ENCODE measurements at regions not wholly inside any gene's neighbourhood (a gene's known extent, or its start where the extent isn't known, plus 50 kb on each side); places are given as distances from the start of the nearest gene placed in this dataset.

- 94% methylated on average over 4 of the region's 4 CpGs; no CpG with 5 or more reads in 1 of the 2 experiments for WGBS, 2 experiments (ENCODE audit: extremely low coverage in 1 of 2, insufficient coverage in 1 of 2, insufficient read length in 1 of 2, insufficient replicate concordance in 2 of 2, low coverage in 1 of 2, low lambda C conversion rate in 2 of 2, missing lambda C conversion rate in 1 of 2)
- Histone ChIP-seq H3K4ac (replicated peaks; ENCODE audit: insufficient read length, low read depth, low read length) (no peak overlapping the region), H3K18ac (ENCODE audit: extremely low read depth, low read length) (no peak overlapping the region), H2AFZ (ENCODE audit: low read length) (no peak overlapping the region), H3K79me1 (ENCODE audit: low read depth, low read length) (no peaks in the 10 kb centered on the region), H3K56ac (replicated peaks; ENCODE audit: insufficient read length, low read depth, low read length) (no peak overlapping the region), H3K9me3 (ENCODE audit: insufficient read depth in 2 of 2, low read depth in 1 of 2, low read length in 1 of 2) (no peaks in the 10 kb centered on the region), H3K4me2 (ENCODE audit: insufficient read depth in 1 of 2, low read depth in 2 of 2, low read length in 2 of 2) (no peak overlapping the region), H4K91ac (replicated peaks; ENCODE audit: insufficient read length, low read length) (no peak overlapping the region), H2BK12ac (ENCODE audit: low read depth, low read length) (no peak overlapping the region), H4K20me1 (replicated peaks in 1 of 2; ENCODE audit: control insufficient read depth in 1 of 2, insufficient read depth in 2 of 2, low read length in 2 of 2) (no peaks in the 10 kb centered on the region), H3K36me3 (ENCODE audit: control insufficient read depth in 2 of 4, insufficient read depth in 4 of 4, low read length in 3 of 4) (no peaks in the 10 kb centered on the region), H2AK5ac (ENCODE audit: low read depth, low read length) (no peak overlapping the region), H3K23me2 (ENCODE audit: low read depth, low read length) (no peaks in the 10 kb centered on the region), H3K14ac (ENCODE audit: insufficient read length) (no peak overlapping the region), H4K5ac (ENCODE audit: insufficient read length, low read depth, low read length) (no peak overlapping the region), H3K27me3 (replicated peaks in 1 of 4; ENCODE audit: control insufficient read depth in 3 of 4, extremely low read depth in 1 of 4, insufficient read depth in 3 of 4, low read length in 3 of 4) (no peaks in the 10 kb centered on the region), H3K27ac (ENCODE audit: low read depth, low read length) (no peak overlapping the region), H4K8ac (ENCODE audit: extremely low read depth, insufficient read depth, low read length) (no peak overlapping the region), H2BK15ac (ENCODE audit: low read length) (no peak overlapping the region), H3K4me1 (replicated peaks in 1 of 4; ENCODE audit: control insufficient read depth in 3 of 4, insufficient read depth in 4 of 4, low read length in 3 of 4) (no peaks in the 10 kb centered on the region), H2BK20ac (ENCODE audit: low read length) (no peak overlapping the region), H3K79me2 (ENCODE audit: control insufficient read depth in 1 of 2, insufficient read depth in 2 of 2, low read length in 2 of 2) (no peaks in the 10 kb centered on the region), H3K9ac (replicated peaks in 1 of 4; ENCODE audit: extremely low read depth in 1 of 4, low read depth in 3 of 4, low read length in 3 of 4) (no peak overlapping the region), H3K23ac (ENCODE audit: insufficient read length) (no peak overlapping the region), H2BK5ac (ENCODE audit: low read depth, low read length) (no peak overlapping the region), H3K4me3 (ENCODE audit: extremely low read depth in 1 of 4, insufficient read depth in 2 of 4, low read depth in 3 of 4, low read length in 4 of 4) (no peak overlapping the region), H2BK120ac (replicated peaks; ENCODE audit: low read depth, low read length) (no peak overlapping the region)
- ChIA-PET CTCF (ENCODE audit: partially characterized antibody) (interaction anchor here (1.5 to 1.8 kb wide), 2 partner anchors 13 to 16 kb away, joined by 5 read pairs; no protein-coding TSS in a partner anchor), POLR2A (ENCODE audit: partially characterized antibody) (no interaction called here)
- DNase-seq (ENCODE audit: low read depth in 1 of 2, low spot score in 2 of 2) (no peak), FAIRE-seq (no peak)
- TF ChIP-seq KDM1A (IDR thresholded peaks at IDR 0.05; ENCODE audit: borderline replicate concordance, low read length) (no peak), TAF7 (optimal IDR thresholded peaks at IDR 0.05; ENCODE audit: borderline replicate concordance, low read depth, low read length) (no peak), POLR2A (IDR thresholded peaks at IDR 0.05; ENCODE audit: control extremely low read depth in 1 of 2, low read depth in 2 of 2, low read length in 2 of 2) (no peak), BCL11A (IDR thresholded peaks at IDR 0.05; ENCODE audit: low read depth in 2 of 2, low read length in 2 of 2) (no peak), FOSL1 (IDR thresholded peaks at IDR 0.05; ENCODE audit: insufficient read depth, low read depth, low read length) (no peak), EZH2 (IDR thresholded peaks at IDR 0.05; ENCODE audit: low read depth, low read length, severe bottlenecking) (no peak), TEAD4 (IDR thresholded peaks at IDR 0.05; ENCODE audit: low read depth, low read length) (no peak), CBX5 (IDR thresholded peaks at IDR 0.05; ENCODE audit: low read depth, low read length) (no peak), GTF2F1 (IDR thresholded peaks at IDR 0.05; ENCODE audit: borderline replicate concordance, low read depth, low read length) (no peak), SAP30 (IDR thresholded peaks at IDR 0.05; ENCODE audit: insufficient read depth, insufficient replicate concordance, low read length) (no peak), RBBP5 (IDR thresholded peaks at IDR 0.05; ENCODE audit: borderline replicate concordance, low read depth, low read length) (no peak), PHF8 (conservative IDR thresholded peaks at IDR 0.05; ENCODE audit: low read depth, low read length) (no peak)
- TF ChIP-seq, protein P1, sequence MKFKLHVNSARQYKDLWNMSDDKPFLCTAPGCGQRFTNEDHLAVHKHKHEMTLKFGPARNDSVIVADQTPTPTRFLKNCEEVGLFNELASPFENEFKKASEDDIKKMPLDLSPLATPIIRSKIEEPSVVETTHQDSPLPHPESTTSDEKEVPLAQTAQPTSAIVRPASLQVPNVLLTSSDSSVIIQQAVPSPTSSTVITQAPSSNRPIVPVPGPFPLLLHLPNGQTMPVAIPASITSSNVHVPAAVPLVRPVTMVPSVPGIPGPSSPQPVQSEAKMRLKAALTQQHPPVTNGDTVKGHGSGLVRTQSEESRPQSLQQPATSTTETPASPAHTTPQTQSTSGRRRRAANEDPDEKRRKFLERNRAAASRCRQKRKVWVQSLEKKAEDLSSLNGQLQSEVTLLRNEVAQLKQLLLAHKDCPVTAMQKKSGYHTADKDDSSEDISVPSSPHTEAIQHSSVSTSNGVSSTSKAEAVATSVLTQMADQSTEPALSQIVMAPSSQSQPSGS (IDR thresholded peaks at IDR 0.05; ENCODE audit: low read length): no peak
Measured at GRCh38 chr2:173783382-173783781, 181.8 kb downstream of the SP3 start.
